CD4-positive, alpha-beta T cell treated with Interleukin-15 for 1 hour (primary cell): ENCODE measurements at regions not wholly inside any gene's neighbourhood (a gene's known extent, or its start where the extent isn't known, plus 50 kb on each side); places are given as distances from the start of the nearest gene placed in this dataset.

ENCODE experiments used
- DNase-seq: peaks from one replicate; pipeline ENCODE4 v3.0.0-alpha.2; 2020

DNA sequence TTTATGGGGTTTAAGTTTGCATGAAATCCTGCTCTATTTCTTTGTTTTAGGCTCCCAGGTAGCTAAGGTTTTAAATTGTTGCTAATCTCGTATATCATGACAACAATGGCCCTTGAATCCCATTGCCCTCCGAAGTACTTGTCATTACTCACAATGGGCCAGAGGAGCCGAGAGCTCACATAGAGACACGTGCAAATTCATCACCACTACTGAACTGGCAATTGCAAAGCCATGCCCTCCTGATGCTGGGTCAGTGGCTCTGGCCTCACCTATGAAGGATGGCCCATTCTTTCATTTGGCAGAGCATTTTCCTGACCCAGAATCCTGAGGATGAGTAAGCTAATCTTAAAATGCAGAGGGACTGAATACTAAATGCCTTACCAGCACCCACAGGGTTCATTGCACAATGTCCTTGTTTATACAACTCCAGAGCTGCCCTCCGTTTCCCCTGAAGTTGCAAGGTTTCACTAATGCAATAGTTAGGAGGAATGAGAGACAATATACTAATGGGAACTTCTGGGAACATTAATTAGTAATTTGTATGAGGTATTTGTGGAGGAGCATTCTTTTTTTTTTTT lies 71.6 kb upstream of the GAREM1 start:
- no peak for DNase-seq

- DNase-seq: no peak
Measured at GRCh38 chr18:32530947-32531651, 60.4 kb upstream of the GAREM1 start.

GRCh38 chr18:32529722-32530420 lies 59.2 kb upstream of the GAREM1 start:
- DNase-seq: no peak

DNA sequence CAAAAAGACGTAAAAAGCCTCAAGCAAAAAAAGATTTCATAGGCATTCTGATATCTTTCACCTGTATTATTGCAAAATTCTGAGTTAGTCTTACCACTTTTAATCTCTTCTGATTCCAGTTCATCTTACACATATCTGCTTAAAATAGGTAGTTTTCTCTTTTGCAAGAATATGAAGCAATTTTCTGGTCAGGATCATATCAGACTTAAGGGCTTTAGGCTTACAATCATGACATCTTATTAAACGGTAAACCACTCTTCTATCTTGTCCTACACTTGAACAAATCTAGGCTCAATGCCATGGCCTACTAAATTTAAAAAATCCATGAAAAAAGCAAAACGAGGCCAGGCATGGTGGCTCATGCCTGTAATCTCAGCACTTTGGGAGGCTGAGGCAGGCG lies 50.1 kb upstream of the GAREM1 start:
- DNase-seq: no peak
